Keratinocyte (primary cell): ENCODE measurements at regions not wholly inside any gene's neighbourhood (a gene's known extent, or its start where the extent isn't known, plus 50 kb on each side); places are given as distances from the start of the nearest gene placed in this dataset.

Source experiments
- DNase-seq: peaks from one replicate; pipeline ENCODE4 v3.0.0-alpha.2; 2011; ENCODE audit warnings: low read depth, missing footprints, low spot score
- FAIRE-seq: peaks from 2 replicates; lab custom pipeline; 2011; peaks lifted over from hg19 to GRCh38; lab: Jason Lieb, UNC
- H2AFZ ChIP-seq: 2 replicates; pipeline ENCODE4 v1.6.0; 2012; ENCODE audit warnings: low read length, control low read depth, inconsistent platforms; ENCODE audit not compliant: control insufficient read depth
- H3K27ac ChIP-seq: 2 replicates; pipeline ENCODE4 v1.5.1; 2011; ENCODE audit warnings: low read length; ENCODE audit not compliant: control insufficient read depth, insufficient read depth
- H3K27me3 ChIP-seq: 3 replicates; pipeline ENCODE4 v1.6.0; 2011; ENCODE audit warnings: low read length; ENCODE audit not compliant: control insufficient read depth, insufficient read depth; ENCODE audit errors: extremely low read depth
- H3K36me3 ChIP-seq, 2 experiments: 2 replicates in 1 of 2; 3 replicates in 1 of 2; pipeline ENCODE4 v1.5.1; 2011; ENCODE audit warnings: low read length in 2 of 2, mild to moderate bottlenecking in 1 of 2; ENCODE audit not compliant: control insufficient read depth in 2 of 2, insufficient read depth in 2 of 2; ENCODE audit errors: extremely low read depth in 1 of 2
- H3K4me1 ChIP-seq: 3 replicates; pipeline ENCODE4 v1.5.1; 2011; ENCODE audit warnings: low read length; ENCODE audit not compliant: control insufficient read depth, insufficient read depth; ENCODE audit errors: extremely low read depth
- H3K4me2 ChIP-seq: 3 replicates; pipeline ENCODE4 v1.6.0; 2011; ENCODE audit warnings: low read depth, low read length; ENCODE audit not compliant: control insufficient read depth, insufficient read depth; ENCODE audit errors: extremely low read depth
- H3K4me3 ChIP-seq, 3 experiments: fragments of 200-600 bp in 1 of 3; sonication (generic) in 1 of 3; 2 replicates in 2 of 3; 3 replicates in 1 of 3; pipeline ENCODE4 v1.5.1; 2011 to 2016; ENCODE audit warnings: low read length in 3 of 3, mild to moderate bottlenecking in 3 of 3, control low read depth in 2 of 3, inconsistent platforms in 1 of 3, low read depth in 1 of 3, mixed read lengths in 1 of 3, mixed run types in 1 of 3, moderate library complexity in 1 of 3; ENCODE audit not compliant: control insufficient read depth in 2 of 3, insufficient read depth in 2 of 3; ENCODE audit errors: extremely low read depth in 1 of 3
- H3K79me2 ChIP-seq: 2 replicates; pipeline ENCODE4 v1.6.0; 2012; ENCODE audit warnings: low read length; ENCODE audit not compliant: control insufficient read depth, insufficient read depth
- H3K9ac ChIP-seq: 3 replicates; pipeline ENCODE4 v1.6.0; 2011; ENCODE audit warnings: low read length; ENCODE audit not compliant: control insufficient read depth, insufficient read depth; ENCODE audit errors: extremely low read depth
- H3K9me1 ChIP-seq: 3 replicates; pipeline ENCODE4 v1.6.0; 2011; ENCODE audit warnings: low read length; ENCODE audit not compliant: control insufficient read depth, insufficient read depth; ENCODE audit errors: extremely low read depth
- H3K9me3 ChIP-seq: 2 replicates; pipeline ENCODE4 v1.5.1; 2012; ENCODE audit warnings: low read depth, low read length; ENCODE audit not compliant: control insufficient read depth
- H4K20me1 ChIP-seq: 3 replicates; pipeline ENCODE4 v1.6.0; 2011; ENCODE audit warnings: low read length; ENCODE audit not compliant: control insufficient read depth, insufficient read depth; ENCODE audit errors: extremely low read depth
- CTCF ChIP-seq, 3 experiments: IDR thresholded peaks in 1 of 3; conservative IDR thresholded peaks in 1 of 3; optimal IDR thresholded peaks in 1 of 3; 2 replicates in 2 of 3; 3 replicates in 1 of 3; pipeline versions ENCODE3 to v1.5.1; 2011; ENCODE audit warnings: low read length in 3 of 3, mild to moderate bottlenecking in 3 of 3, moderate library complexity in 2 of 3, control low read depth in 1 of 3, inconsistent platforms in 1 of 3; ENCODE audit not compliant: insufficient read depth in 2 of 3; ENCODE audit errors: extremely low read depth in 1 of 3
- EZH2 ChIP-seq: IDR thresholded peaks from one replicate; pipeline ENCODE4 v1.6.1; 2012; ENCODE audit warnings: inconsistent platforms, mild to moderate bottlenecking, low read length, moderate library complexity
- dilution Hi-C: fragments of 300-500 bp; cut with MboI; formaldehyde crosslinking; loops from one replicate; pipeline ENCODE4 v1.7.0; 2020; ENCODE audit warnings: low sequenced_read_pairs; ENCODE audit not compliant: extremely low pct_ligation_motif_present

GRCh38 chr5:4725594-4725993 is 414.5 kb upstream of the ADAMTS16 start:
- FAIRE-seq: no peak
- Histone ChIP-seq H3K9ac (no peak overlapping the region), H3K4me3 (no peak overlapping the region), H4K20me1 (no peaks in the 10 kb centered on the region), H3K4me2 (no peak overlapping the region), H3K9me3 (no peaks in the 10 kb centered on the region), H3K27ac (no peak overlapping the region), H3K36me3 (no peaks in the 10 kb centered on the region), H3K4me1 (no peaks in the 10 kb centered on the region), H2AFZ (no peak overlapping the region), H3K27me3 (no peaks in the 10 kb centered on the region), H3K9me1 (no peaks in the 10 kb centered on the region), H3K79me2 (no peaks in the 10 kb centered on the region)
- TF ChIP-seq CTCF (optimal IDR thresholded peaks at IDR 0.05 in 1 of 3, IDR thresholded peaks at IDR 0.05 in 1 of 3, conservative IDR thresholded peaks at IDR 0.05 in 1 of 3; ENCODE audit: extremely low read depth in 1 of 3, insufficient read depth in 2 of 3, low read length in 3 of 3) (no peak), EZH2 (no peak)
- DNase-seq: no peak
- dilution Hi-C loops: no loop called here

GRCh38 chr5:4730279-4730678 is 409.9 kb upstream of the ADAMTS16 start:
- FAIRE-seq (no peak), DNase-seq (no peak)
- Histone ChIP-seq H3K36me3 (no peaks in the 10 kb centered on the region), H3K9me3 (no peaks in the 10 kb centered on the region), H3K9ac (no peak overlapping the region), H2AFZ (no peak overlapping the region), H3K4me2 (no peak overlapping the region), H3K4me1 (no peaks in the 10 kb centered on the region), H3K4me3 (no peak overlapping the region), H3K79me2 (no peaks in the 10 kb centered on the region), H3K9me1 (no peaks in the 10 kb centered on the region), H3K27ac (no peak overlapping the region), H3K27me3 (no peaks in the 10 kb centered on the region), H4K20me1 (no peaks in the 10 kb centered on the region)
- no peak for TF ChIP-seq CTCF (optimal IDR thresholded peaks at IDR 0.05 in 1 of 3, IDR thresholded peaks at IDR 0.05 in 1 of 3, conservative IDR thresholded peaks at IDR 0.05 in 1 of 3; ENCODE audit: extremely low read depth in 1 of 3, insufficient read depth in 2 of 3, low read length in 3 of 3)
- no peak for TF ChIP-seq EZH2
- dilution Hi-C loops: no loop called here
